Neural progenitor cell (in vitro differentiated cells): ENCODE measurements at regions not wholly inside any gene's neighbourhood (a gene's known extent, or its start where the extent isn't known, plus 50 kb on each side); places are given as distances from the start of the nearest gene placed in this dataset.
A peak's percentile ranks its signal among the peaks of the same experiment; 100 is the strongest.

ENCODE experiments used
- DNase-seq: peaks from one replicate; pipeline ENCODE4 v3.0.0-alpha.2; 2016; ENCODE audit warnings: low spot score
- H2AFZ ChIP-seq: fragments of 200-600 bp; sonication (generic); replicated peaks from 2 replicates; pipeline ENCODE4 v1.6.1; 2016; ENCODE audit warnings: antibody characterized with exemption
- H3F3A ChIP-seq: fragments of 200-600 bp; sonication (generic); 2 replicates; pipeline ENCODE4 v1.6.1; 2016; ENCODE audit warnings: antibody characterized with exemption, low read depth
- H3K27ac ChIP-seq: fragments of 200-600 bp; sonication (generic); 2 replicates; pipeline ENCODE4 v1.5.1; 2016; ENCODE audit warnings: mild to moderate bottlenecking
- H3K27me3 ChIP-seq: fragments of 200-600 bp; sonication (generic); 2 replicates; pipeline ENCODE4 v1.6.1; 2016; ENCODE audit warnings: mild to moderate bottlenecking, moderate library complexity
- H3K36me3 ChIP-seq: fragments of 200-600 bp; sonication (generic); 2 replicates; pipeline ENCODE4 v1.5.1; 2016
- H3K4me1 ChIP-seq: fragments of 200-600 bp; sonication (generic); 2 replicates; pipeline ENCODE4 v1.6.1; 2016; ENCODE audit warnings: mixed run types
- H3K4me2 ChIP-seq: fragments of 200-600 bp; sonication (generic); 2 replicates; pipeline ENCODE4 v1.6.1; 2016
- H3K4me3 ChIP-seq: fragments of 200-600 bp; sonication (generic); 2 replicates; pipeline ENCODE4 v1.5.1; 2016
- H3K79me2 ChIP-seq: fragments of 200-600 bp; sonication (generic); 2 replicates; pipeline ENCODE4 v1.6.1; 2016; ENCODE audit warnings: low read depth
- H3K9ac ChIP-seq: fragments of 200-600 bp; sonication (generic); 2 replicates; pipeline ENCODE4 v1.6.1; 2016
- H3K9me3 ChIP-seq: fragments of 200-600 bp; sonication (generic); 2 replicates; pipeline ENCODE4 v1.5.1; 2016; ENCODE audit warnings: low read depth
- H4K20me1 ChIP-seq: fragments of 200-600 bp; sonication (generic); 2 replicates; pipeline ENCODE4 v1.6.1; 2016; ENCODE audit warnings: low read depth
- H3K27ac Mint-ChIP-seq: 3 replicates; pipeline ENCODE4 v1.8.0; 2021; ENCODE audit warnings: mixed read lengths
- H3K27me3 Mint-ChIP-seq: 2 replicates; pipeline ENCODE4 v1.8.0; 2022; ENCODE audit warnings: low read depth, mild to moderate bottlenecking, inconsistent platforms, moderate library complexity, mixed read lengths; ENCODE audit not compliant: insufficient read depth
- H3K36me3 Mint-ChIP-seq: 3 replicates; pipeline ENCODE4 v1.8.0; 2021; ENCODE audit warnings: mixed read lengths
- H3K4me1 Mint-ChIP-seq: 3 replicates; pipeline ENCODE4 v1.8.0; 2021; ENCODE audit warnings: mixed read lengths
- H3K4me3 Mint-ChIP-seq: 3 replicates; pipeline ENCODE4 v1.8.0; 2021; ENCODE audit warnings: mild to moderate bottlenecking, moderate library complexity, mixed read lengths
- H3K9me3 Mint-ChIP-seq: 3 replicates; pipeline ENCODE4 v1.8.0; 2020; ENCODE audit warnings: mixed read lengths
- CTCF ChIP-seq: fragments of 200-600 bp; sonication (generic); IDR thresholded peaks from 2 replicates; pipeline ENCODE4 v1.5.1; 2017; ENCODE audit warnings: antibody characterized with exemption, mild to moderate bottlenecking
- EZH2 ChIP-seq: fragments of 200-600 bp; sonication (generic); IDR thresholded peaks from 2 replicates; pipeline ENCODE4 v1.6.1; 2017; ENCODE audit warnings: antibody characterized with exemption, mild to moderate bottlenecking, moderate library complexity
- EZH2phosphoT487 ChIP-seq: fragments of 200-600 bp; sonication (generic); IDR thresholded peaks from 2 replicates; pipeline ENCODE4 v1.6.1; 2017; ENCODE audit warnings: antibody characterized with exemption

- Histone ChIP-seq H3K9me3 (no peaks in the 10 kb centered on the region), H3K36me3 (no peaks in the 10 kb centered on the region), H3K27ac (no peak overlapping the region), H3K4me1 (peaks cover 9% of the 10 kb centered on the region), H3K9ac (no peak overlapping the region), H3K79me2 (no peaks in the 10 kb centered on the region), H3K27me3 (no peaks in the 10 kb centered on the region), H3K4me3 (no peak overlapping the region), H2AFZ (no peak overlapping the region), H4K20me1 (no peaks in the 10 kb centered on the region), H3F3A (no peaks in the 10 kb centered on the region), H3K4me2 (no peak overlapping the region)
- Mint-ChIP-seq H3K4me3 (no peak overlapping the region), H3K36me3 (no peaks in the 10 kb centered on the region), H3K9me3 (no peaks in the 10 kb centered on the region), H3K27ac (no peak overlapping the region), H3K4me1 (peaks cover 5% of the 10 kb centered on the region), H3K27me3 (no peaks in the 10 kb centered on the region)
- TF ChIP-seq EZH2phosphoT487 (no peak), EZH2 (no peak), CTCF (no peak)
- no peak for DNase-seq
Measured at GRCh38 chr16:51821527-51821926, 670.5 kb upstream of the SALL1 start.

GRCh38 chr16:51820176-51820575, 669.1 kb upstream of the SALL1 start:
- Mint-ChIP-seq H3K4me1 (peaks cover 5% of the 10 kb centered on the region), H3K27ac (no peak overlapping the region), H3K36me3 (no peaks in the 10 kb centered on the region), H3K9me3 (no peaks in the 10 kb centered on the region), H3K4me3 (no peak overlapping the region), H3K27me3 (no peaks in the 10 kb centered on the region)
- Histone ChIP-seq H3K4me3 (no peak overlapping the region), H2AFZ (no peak overlapping the region), H3F3A (no peaks in the 10 kb centered on the region), H3K9ac (no peak overlapping the region), H3K4me1 (peaks cover 9% of the 10 kb centered on the region), H4K20me1 (no peaks in the 10 kb centered on the region), H3K27me3 (no peaks in the 10 kb centered on the region), H3K4me2 (peak overlapping the region; percentile 3), H3K79me2 (no peaks in the 10 kb centered on the region), H3K9me3 (no peaks in the 10 kb centered on the region), H3K27ac (no peak overlapping the region), H3K36me3 (no peaks in the 10 kb centered on the region)
- TF ChIP-seq CTCF (no peak), EZH2phosphoT487 (no peak), EZH2 (no peak)
- no peak for DNase-seq

- Histone ChIP-seq H3K36me3 (no peaks in the 10 kb centered on the region), H3F3A (no peaks in the 10 kb centered on the region), H3K79me2 (no peaks in the 10 kb centered on the region), H4K20me1 (no peaks in the 10 kb centered on the region), H3K9me3 (no peaks in the 10 kb centered on the region), H3K4me1 (peaks cover 9% of the 10 kb centered on the region), H3K27ac (no peak overlapping the region), H3K4me3 (no peak overlapping the region), H2AFZ (no peak overlapping the region), H3K4me2 (no peak overlapping the region), H3K27me3 (no peaks in the 10 kb centered on the region), H3K9ac (no peak overlapping the region)
- no peaks in the 10 kb centered on the region for H3K9me3 Mint-ChIP-seq
- H3K27me3 Mint-ChIP-seq: no peaks in the 10 kb centered on the region
- H3K4me1 Mint-ChIP-seq: peaks cover 5% of the 10 kb centered on the region
- DNase-seq: peak; percentile 74
- H3K36me3 Mint-ChIP-seq: no peaks in the 10 kb centered on the region
- H3K27ac Mint-ChIP-seq: no peak overlapping the region
- no peak overlapping the region for H3K4me3 Mint-ChIP-seq
- TF ChIP-seq EZH2: no peak
- TF ChIP-seq CTCF: peak; percentile 87
Measured at GRCh38 chr16:51818342-51818944, 667.4 kb upstream of the SALL1 start.
